ENCODE measurements at regions not wholly inside any gene's neighbourhood (a gene's known extent, or its start where the extent isn't known, plus 50 kb on each side); places are given as distances from the start of the nearest gene placed in this dataset.

DNA sequence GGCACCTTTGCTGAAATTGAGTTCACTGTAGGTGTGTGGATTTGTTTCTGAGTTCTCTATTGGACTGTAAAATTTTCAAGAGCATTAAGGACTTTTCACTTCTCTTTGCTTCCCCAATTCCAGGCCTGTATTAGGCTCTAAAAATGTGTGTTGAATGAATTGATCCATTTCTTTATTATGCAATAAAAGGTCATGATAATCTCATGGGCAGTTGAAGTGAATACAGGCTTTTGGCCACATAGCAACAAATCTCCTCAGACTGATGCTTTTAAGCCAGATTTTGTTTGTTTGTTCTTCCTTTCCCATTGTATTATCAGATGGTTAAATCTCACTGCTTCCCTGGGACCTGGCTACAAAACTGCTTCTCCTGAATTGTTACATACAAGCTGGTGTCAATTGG is 258.0 kb upstream of the FAR2 start:
- TF ChIP-seq EZH2phosphoT487 (IDR thresholded peaks at IDR 0.05) (no peak), CTCF (IDR thresholded peaks at IDR 0.05) (no peak), EZH2 (IDR thresholded peaks at IDR 0.05) (no peak)
